Stimulated activated naive CD8-positive, alpha-beta T cell treated with anti-CD3 and anti-CD28 coated beads, Interleukin-15, Interleukin-2, amounts not matched to agents 100 ng/mL and 50 ng/mL, for 24 hours (primary cell): ENCODE measurements at regions not wholly inside any gene's neighbourhood (a gene's known extent, or its start where the extent isn't known, plus 50 kb on each side); places are given as distances from the start of the nearest gene placed in this dataset.

Experiments used
- H3K27ac Mint-ChIP-seq: one replicate; pipeline ENCODE4 v1.8.0; 2021; ENCODE audit warnings: mild to moderate bottlenecking, mixed read lengths
- H3K27me3 Mint-ChIP-seq: one replicate; pipeline ENCODE4 v1.8.0; 2021; ENCODE audit warnings: mixed read lengths
- H3K36me3 Mint-ChIP-seq: one replicate; pipeline ENCODE4 v1.8.0; 2021; ENCODE audit warnings: low read depth, mixed read lengths
- H3K4me1 Mint-ChIP-seq: one replicate; pipeline ENCODE4 v1.8.0; 2021; ENCODE audit warnings: low read depth, mixed read lengths
- H3K4me3 Mint-ChIP-seq: one replicate; pipeline ENCODE4 v1.8.0; 2021; ENCODE audit warnings: mild to moderate bottlenecking, mixed read lengths
- H3K9me3 Mint-ChIP-seq: one replicate; pipeline ENCODE4 v1.8.0; 2021; ENCODE audit warnings: mixed read lengths

GRCh38 chr12:114481200-114481535 is 75.2 kb upstream of the TBX5 start:
- H3K4me3 Mint-ChIP-seq = no peak overlapping the region
- no peaks in the 10 kb centered on the region for H3K36me3 Mint-ChIP-seq
- H3K4me1 Mint-ChIP-seq = peaks cover 10% of the 10 kb centered on the region
- peaks cover 51% of the 10 kb centered on the region for H3K27me3 Mint-ChIP-seq
- H3K9me3 Mint-ChIP-seq = no peaks in the 10 kb centered on the region
- H3K27ac Mint-ChIP-seq = no peak overlapping the region

DNA sequence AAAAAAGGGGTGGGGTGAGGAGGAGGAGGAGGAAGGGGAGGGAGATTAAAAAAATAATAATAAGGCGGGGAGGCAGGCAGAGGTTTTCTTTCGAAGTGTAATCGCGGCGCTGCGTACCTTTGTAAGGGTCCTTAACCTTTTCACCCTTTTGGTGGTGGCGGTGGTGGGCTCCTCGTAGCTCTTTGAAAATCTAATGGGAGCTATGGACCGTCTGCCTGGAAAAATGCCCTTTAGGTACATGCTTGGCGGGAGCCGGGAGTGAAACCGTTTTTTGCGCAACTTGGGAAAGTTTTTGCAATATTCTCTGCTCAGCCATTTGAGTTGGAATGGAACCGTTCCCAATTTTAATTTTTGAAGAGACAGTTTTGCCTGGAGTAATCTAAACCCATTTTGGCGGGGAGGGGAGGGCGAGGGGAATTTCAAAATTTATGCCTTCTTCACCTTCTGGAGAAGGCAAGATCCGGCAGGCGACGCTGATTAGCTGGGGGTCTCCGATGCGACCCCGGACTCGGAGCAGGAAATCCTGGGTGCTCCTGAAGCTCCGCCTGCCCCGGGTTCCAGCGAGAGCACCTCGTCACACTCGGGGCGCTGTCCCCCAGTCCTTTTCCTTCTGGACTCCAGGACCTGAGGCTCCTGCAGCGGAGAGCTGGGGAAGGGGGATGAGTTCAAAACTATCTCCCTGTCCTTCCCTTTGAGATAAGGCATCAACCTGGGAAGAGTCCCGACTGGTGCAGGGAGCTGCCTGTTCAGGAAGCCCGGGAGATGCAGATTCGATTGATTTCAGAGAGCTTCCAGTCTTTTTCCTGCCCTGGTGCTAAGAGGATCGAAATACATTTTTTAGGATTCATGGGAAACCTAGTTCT is 74.6 kb upstream of the TBX5 start:
- Mint-ChIP-seq H3K27me3 (peaks cover 52% of the 10 kb centered on the region), H3K36me3 (no peaks in the 10 kb centered on the region), H3K4me1 (peaks cover 10% of the 10 kb centered on the region), H3K4me3 (no peak overlapping the region), H3K9me3 (no peaks in the 10 kb centered on the region), H3K27ac (no peak overlapping the region)

- H3K27ac Mint-ChIP-seq = no peak overlapping the region
- peaks cover 10% of the 10 kb centered on the region for H3K4me1 Mint-ChIP-seq
- H3K4me3 Mint-ChIP-seq = peak overlapping the region; percentile 53
- H3K9me3 Mint-ChIP-seq = no peaks in the 10 kb centered on the region
- peaks cover 57% of the 10 kb centered on the region for H3K27me3 Mint-ChIP-seq
- H3K36me3 Mint-ChIP-seq = no peaks in the 10 kb centered on the region
These were observed 73.9 kb upstream of the TBX5 start for GRCh38 chr12:114479831-114480230.

DNA sequence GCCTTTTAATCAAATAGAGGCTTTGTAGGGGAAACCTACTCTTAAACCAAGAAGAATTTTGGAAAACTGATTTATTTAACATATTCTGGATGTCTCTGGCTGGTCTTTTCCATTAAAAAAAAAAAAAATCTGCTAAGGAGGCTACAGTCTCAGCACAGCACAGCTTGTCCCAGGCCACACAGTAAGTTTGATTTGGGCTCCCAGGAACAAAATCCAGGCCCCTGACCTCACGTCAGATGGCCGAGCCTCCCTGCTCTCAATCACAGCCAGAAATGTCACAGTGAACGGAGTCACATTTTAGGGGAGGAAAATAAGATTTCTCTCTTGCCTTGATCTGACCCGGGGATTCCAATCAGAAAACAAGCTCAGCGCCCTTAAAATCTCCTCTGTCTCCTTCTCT is 72.9 kb upstream of the TBX5 start:
- H3K4me3 Mint-ChIP-seq = no peak overlapping the region
- no peaks in the 10 kb centered on the region for H3K36me3 Mint-ChIP-seq
- peaks cover 57% of the 10 kb centered on the region for H3K27me3 Mint-ChIP-seq
- no peaks in the 10 kb centered on the region for H3K9me3 Mint-ChIP-seq
- peaks cover 10% of the 10 kb centered on the region for H3K4me1 Mint-ChIP-seq
- no peak overlapping the region for H3K27ac Mint-ChIP-seq

GRCh38 chr12:114477989-114478395 is 72.0 kb upstream of the TBX5 start:
- peaks cover 57% of the 10 kb centered on the region for H3K27me3 Mint-ChIP-seq
- H3K4me1 Mint-ChIP-seq = peaks cover 10% of the 10 kb centered on the region
- no peak overlapping the region for H3K27ac Mint-ChIP-seq
- no peaks in the 10 kb centered on the region for H3K9me3 Mint-ChIP-seq
- H3K36me3 Mint-ChIP-seq = no peaks in the 10 kb centered on the region
- no peak overlapping the region for H3K4me3 Mint-ChIP-seq

GRCh38 chr12:114476159-114476558 is 70.2 kb upstream of the TBX5 start:
- H3K4me3 Mint-ChIP-seq = no peak overlapping the region

DNA sequence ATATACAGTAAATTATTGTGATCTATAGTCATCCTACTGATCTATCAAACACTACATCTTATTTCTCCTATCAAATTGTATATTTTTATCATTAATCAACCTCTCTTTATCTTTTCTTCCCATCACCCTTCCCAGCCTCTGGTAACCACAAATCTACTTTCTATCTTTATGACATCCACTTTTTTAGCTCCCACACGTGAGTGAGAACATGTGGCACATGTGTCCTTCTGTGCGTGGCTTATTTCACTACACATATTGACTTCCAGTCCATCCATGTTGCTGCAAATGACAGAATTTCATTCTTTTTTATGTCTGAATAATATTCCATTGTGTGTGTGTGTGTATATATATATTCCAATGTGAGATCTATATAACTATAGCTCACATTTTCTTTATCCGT is 67.8 kb upstream of the TBX5 start:
- Mint-ChIP-seq H3K4me3 (no peak overlapping the region), H3K36me3 (no peaks in the 10 kb centered on the region)

More at GRCh38 chr12:114476159-114476558, 70.2 kb upstream of the TBX5 start:
- H3K27ac Mint-ChIP-seq = no peak overlapping the region
- no peaks in the 10 kb centered on the region for H3K36me3 Mint-ChIP-seq
- no peaks in the 10 kb centered on the region for H3K9me3 Mint-ChIP-seq
- H3K4me1 Mint-ChIP-seq = peaks cover 10% of the 10 kb centered on the region
- H3K27me3 Mint-ChIP-seq = peaks cover 52% of the 10 kb centered on the region

GRCh38 chr12:114473018-114473417 is 67.1 kb upstream of the TBX5 start:
- H3K4me3 Mint-ChIP-seq = no peak overlapping the region
- no peaks in the 10 kb centered on the region for H3K9me3 Mint-ChIP-seq
- H3K36me3 Mint-ChIP-seq = no peaks in the 10 kb centered on the region
- H3K27me3 Mint-ChIP-seq = peaks cover 34% of the 10 kb centered on the region
- no peaks in the 10 kb centered on the region for H3K4me1 Mint-ChIP-seq
- no peak overlapping the region for H3K27ac Mint-ChIP-seq

More for the DNA sequence above, 67.8 kb upstream of the TBX5 start:
- Mint-ChIP-seq H3K4me1 (no peaks in the 10 kb centered on the region), H3K27ac (no peak overlapping the region), H3K9me3 (no peaks in the 10 kb centered on the region), H3K27me3 (peaks cover 37% of the 10 kb centered on the region)

DNA sequence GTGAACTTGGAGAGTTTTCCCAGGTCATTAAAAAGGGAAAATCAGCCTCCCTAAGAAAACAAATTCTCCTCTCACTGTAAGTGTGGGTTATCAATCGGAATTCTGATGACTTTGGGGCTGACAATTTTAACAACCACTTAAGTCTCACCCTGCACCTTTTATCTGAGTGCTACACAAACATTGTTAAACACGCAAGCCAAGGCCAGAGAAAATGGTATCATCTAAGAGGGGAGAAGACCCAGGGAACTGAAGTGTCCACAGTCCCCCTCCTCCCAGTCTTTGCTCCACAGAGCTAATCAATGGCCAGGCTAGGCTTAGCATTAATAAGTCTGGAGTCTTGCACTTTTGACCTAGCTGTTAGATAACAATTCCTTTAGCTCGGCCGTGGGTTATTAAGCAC is 51.7 kb upstream of the TBX5 start:
- Mint-ChIP-seq H3K9me3 (no peaks in the 10 kb centered on the region), H3K27me3 (peaks cover 13% of the 10 kb centered on the region), H3K4me1 (no peaks in the 10 kb centered on the region), H3K4me3 (no peak overlapping the region), H3K27ac (no peak overlapping the region), H3K36me3 (no peaks in the 10 kb centered on the region)
